ENCODE measurements at regions not wholly inside any gene's neighbourhood (a gene's known extent, or its start where the extent isn't known, plus 50 kb on each side); places are given as distances from the start of the nearest gene placed in this dataset.

GRCh38 chr2:81087646-81088045 is 783.1 kb upstream of the LRRTM1 start:
- no peak for TF ChIP-seq CTCF (IDR thresholded peaks at IDR 0.05)

GRCh38 chr2:81084101-81084500 is 779.5 kb upstream of the LRRTM1 start:
- TF ChIP-seq CTCF (IDR thresholded peaks at IDR 0.05): no peak

GRCh38 chr2:81078631-81079030 is 774.1 kb upstream of the LRRTM1 start:
- TF ChIP-seq CTCF (IDR thresholded peaks at IDR 0.05): no peak

- TF ChIP-seq CTCF (IDR thresholded peaks at IDR 0.05): no peak
Measured at GRCh38 chr2:81078102-81078501, 773.5 kb upstream of the LRRTM1 start.

- TF ChIP-seq CTCF (IDR thresholded peaks at IDR 0.05): no peak
Measured at GRCh38 chr2:81077396-81077795, 772.8 kb upstream of the LRRTM1 start.

- TF ChIP-seq CTCF (IDR thresholded peaks at IDR 0.05): no peak
Measured at GRCh38 chr2:81073412-81073811, 768.9 kb upstream of the LRRTM1 start.

GRCh38 chr2:81068144-81068543 is 763.6 kb upstream of the LRRTM1 start:
- no peak for TF ChIP-seq CTCF (IDR thresholded peaks at IDR 0.05)

GRCh38 chr2:81061016-81061415 is 756.5 kb upstream of the LRRTM1 start:
- no peak for TF ChIP-seq CTCF (IDR thresholded peaks at IDR 0.05)
